ENCODE measurements at regions not wholly inside any gene's neighbourhood (a gene's known extent, or its start where the extent isn't known, plus 50 kb on each side); places are given as distances from the start of the nearest gene placed in this dataset.

DNA sequence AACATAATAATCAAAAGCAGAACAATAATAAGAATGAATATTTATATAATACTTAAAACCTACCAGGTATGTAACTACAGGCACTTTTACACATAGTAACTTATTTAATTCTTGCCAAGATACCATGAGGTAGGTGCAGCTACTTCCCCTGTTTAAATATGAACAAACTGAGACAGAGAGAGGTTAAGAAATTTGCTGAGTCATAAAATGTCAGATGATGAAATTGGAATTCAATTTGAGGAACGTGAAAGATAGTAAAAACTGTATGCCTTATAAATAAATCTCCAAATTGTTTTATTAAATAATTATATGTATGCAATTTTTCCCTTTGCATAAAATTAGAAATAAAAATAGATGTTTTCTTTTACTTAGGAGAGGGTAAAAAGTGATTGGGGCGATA lies 1103.3 kb upstream of the NRXN1 start:
- no peaks in the 10 kb centered on the region for H3K36me3 ChIP-seq (ENCODE audit: control insufficient read depth, insufficient read depth, low read length)
- no peaks in the 10 kb centered on the region for H3K4me1 ChIP-seq (ENCODE audit: control insufficient read depth, insufficient read depth, low read length)
- no peak for DNase-seq
- H3K4me3 ChIP-seq (ENCODE audit: low read length), result no peak overlapping the region
- H3K9me3 ChIP-seq (replicated peaks; ENCODE audit: control insufficient read depth, low read depth, low read length), result peaks cover 6% of the 10 kb centered on the region
- H3K27ac ChIP-seq (ENCODE audit: low read length), result no peak overlapping the region
- no peaks in the 10 kb centered on the region for H3K27me3 ChIP-seq (ENCODE audit: control insufficient read depth, insufficient read depth, low read length)
- WGBS (ENCODE audit: insufficient coverage), result no CpG with 5 or more reads among the region's 2 CpGs

DNA sequence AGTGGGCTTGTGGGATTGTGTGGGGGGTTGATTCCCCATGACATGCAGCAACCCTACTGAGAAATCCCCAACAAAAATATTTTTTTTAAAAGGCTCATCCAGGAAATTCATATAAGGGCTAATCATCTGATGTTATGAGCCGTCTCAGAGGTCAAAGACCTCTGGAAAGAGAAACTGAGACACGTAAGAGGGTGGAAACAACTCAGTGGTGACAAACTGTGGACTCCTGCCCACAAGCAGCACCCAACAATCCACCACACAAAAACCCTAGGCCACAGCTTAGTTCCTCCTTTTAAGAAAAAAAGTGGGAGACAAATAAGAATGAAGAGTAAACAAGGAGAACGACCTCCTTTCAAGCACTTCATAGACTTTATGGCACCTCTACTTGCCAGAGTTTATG lies 1096.1 kb upstream of the NRXN1 start:
- H3K27ac ChIP-seq (ENCODE audit: low read length), result no peak overlapping the region
- H3K4me1 ChIP-seq (ENCODE audit: control insufficient read depth, insufficient read depth, low read length), result no peaks in the 10 kb centered on the region
- no peak overlapping the region for H3K4me3 ChIP-seq (ENCODE audit: low read length)
- no peaks in the 10 kb centered on the region for H3K36me3 ChIP-seq (ENCODE audit: control insufficient read depth, insufficient read depth, low read length)
- DNase-seq, result no peak
- WGBS (ENCODE audit: insufficient coverage), result no CpG with 5 or more reads among the region's 3 CpGs
- no peaks in the 10 kb centered on the region for H3K27me3 ChIP-seq (ENCODE audit: control insufficient read depth, insufficient read depth, low read length)
- H3K9me3 ChIP-seq (replicated peaks; ENCODE audit: control insufficient read depth, low read depth, low read length), result peaks cover 6% of the 10 kb centered on the region

DNA sequence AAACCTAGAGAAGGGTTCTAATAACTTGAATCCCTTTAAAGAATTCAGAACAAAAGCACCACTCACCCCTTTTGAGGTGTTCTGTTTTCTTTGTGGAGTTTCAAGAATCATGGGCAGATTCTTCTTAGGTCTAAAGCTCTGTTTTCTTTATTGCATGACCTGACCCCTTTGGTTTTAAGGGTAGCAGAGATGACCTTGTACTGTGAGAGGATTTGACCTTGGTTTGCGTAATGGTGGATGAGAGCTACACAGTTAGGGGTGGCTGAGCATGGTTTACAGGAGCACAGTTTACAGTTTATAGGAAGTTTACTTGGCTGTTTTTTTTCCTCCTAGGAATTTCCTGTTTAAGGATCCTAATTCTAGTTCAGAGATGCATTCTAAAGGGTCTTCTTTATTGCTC lies 1095.6 kb upstream of the NRXN1 start:
- no peaks in the 10 kb centered on the region for H3K36me3 ChIP-seq (ENCODE audit: control insufficient read depth, insufficient read depth, low read length)
- H3K4me1 ChIP-seq (ENCODE audit: control insufficient read depth, insufficient read depth, low read length), result no peaks in the 10 kb centered on the region
- no peak overlapping the region for H3K4me3 ChIP-seq (ENCODE audit: low read length)
- H3K27me3 ChIP-seq (ENCODE audit: control insufficient read depth, insufficient read depth, low read length), result no peaks in the 10 kb centered on the region
- WGBS (ENCODE audit: insufficient coverage), result no CpG with 5 or more reads among the region's 1 CpG
- no peak for DNase-seq
- H3K27ac ChIP-seq (ENCODE audit: low read length), result no peak overlapping the region
- peaks cover 6% of the 10 kb centered on the region for H3K9me3 ChIP-seq (replicated peaks; ENCODE audit: control insufficient read depth, low read depth, low read length)

DNA sequence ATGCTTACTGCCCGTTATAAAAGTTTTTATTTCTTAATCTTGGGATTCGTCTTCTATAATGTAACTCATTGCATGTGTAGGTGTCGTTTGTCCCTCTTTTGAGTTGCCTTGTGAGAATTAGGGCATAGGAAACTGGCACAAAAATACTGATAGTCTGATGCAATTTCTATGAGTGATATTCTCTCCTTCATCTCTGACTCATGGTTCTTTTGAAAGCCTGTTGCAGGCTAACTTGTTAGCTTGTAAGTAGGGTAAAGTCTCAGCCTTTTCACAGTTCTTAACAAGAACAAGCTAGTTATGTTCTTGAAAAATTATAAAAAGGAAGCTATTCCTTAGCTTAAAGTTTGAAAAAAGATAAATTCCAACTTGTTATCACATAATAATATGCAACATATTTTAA lies 1085.4 kb upstream of the NRXN1 start:
- no peaks in the 10 kb centered on the region for H3K9me3 ChIP-seq (replicated peaks; ENCODE audit: control insufficient read depth, low read depth, low read length)
- H3K4me1 ChIP-seq (ENCODE audit: control insufficient read depth, insufficient read depth, low read length), result no peaks in the 10 kb centered on the region
- WGBS (ENCODE audit: insufficient coverage), result no CpG with 5 or more reads among the region's 3 CpGs
- no peak overlapping the region for H3K27ac ChIP-seq (ENCODE audit: low read length)
- H3K36me3 ChIP-seq (ENCODE audit: control insufficient read depth, insufficient read depth, low read length), result no peaks in the 10 kb centered on the region
- H3K4me3 ChIP-seq (ENCODE audit: low read length), result no peak overlapping the region
- DNase-seq, result no peak
- H3K27me3 ChIP-seq (ENCODE audit: control insufficient read depth, insufficient read depth, low read length), result no peaks in the 10 kb centered on the region

DNA sequence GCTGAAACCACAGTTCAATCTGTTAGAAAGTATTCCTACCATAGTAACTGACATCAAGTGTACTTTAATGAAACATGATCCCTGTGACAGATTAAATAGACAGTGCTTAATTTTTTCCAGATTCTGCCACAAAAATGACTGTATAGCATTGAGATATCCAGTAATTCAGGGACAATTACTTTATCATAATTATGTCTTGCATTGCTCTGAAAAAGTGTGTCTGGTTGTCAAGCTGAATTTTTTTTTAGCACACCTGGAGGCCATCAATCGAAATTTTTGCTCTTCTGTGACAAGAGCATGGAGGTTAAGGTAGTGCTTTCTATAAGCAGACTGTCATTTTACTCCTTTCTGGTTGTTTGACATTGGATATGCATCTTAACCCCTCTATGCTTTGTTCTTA lies 1083.8 kb upstream of the NRXN1 start:
- H3K4me3 ChIP-seq (ENCODE audit: low read length), result no peak overlapping the region
- no peaks in the 10 kb centered on the region for H3K9me3 ChIP-seq (replicated peaks; ENCODE audit: control insufficient read depth, low read depth, low read length)
- whole genome bisulfite sequencing (ENCODE audit: insufficient coverage), result no CpG with 5 or more reads among the region's 1 CpG
- no peaks in the 10 kb centered on the region for H3K36me3 ChIP-seq (ENCODE audit: control insufficient read depth, insufficient read depth, low read length)
- no peak for DNase-seq
- H3K27me3 ChIP-seq (ENCODE audit: control insufficient read depth, insufficient read depth, low read length), result no peaks in the 10 kb centered on the region
- no peaks in the 10 kb centered on the region for H3K4me1 ChIP-seq (ENCODE audit: control insufficient read depth, insufficient read depth, low read length)
- no peak overlapping the region for H3K27ac ChIP-seq (ENCODE audit: low read length)

DNA sequence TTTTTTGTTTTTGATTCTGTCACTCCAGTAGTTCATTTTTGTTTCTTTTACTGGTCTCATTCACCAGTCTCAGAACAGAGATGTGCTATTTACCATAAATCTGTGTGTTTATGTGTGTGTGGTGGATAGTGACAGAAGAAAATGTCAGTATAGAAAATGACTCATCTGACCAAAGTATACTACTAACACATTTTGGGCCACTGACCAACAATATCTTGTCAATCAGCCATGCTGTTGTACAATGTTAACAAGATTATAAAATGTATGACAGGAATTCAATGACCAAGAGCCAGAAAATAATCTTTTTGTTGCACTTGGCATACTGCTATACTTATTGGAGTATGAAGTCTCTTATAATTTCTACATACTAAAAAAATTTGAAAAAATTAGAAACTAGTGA lies 1081.4 kb upstream of the NRXN1 start:
- no peaks in the 10 kb centered on the region for H3K9me3 ChIP-seq (replicated peaks; ENCODE audit: control insufficient read depth, low read depth, low read length)
- H3K36me3 ChIP-seq (ENCODE audit: control insufficient read depth, insufficient read depth, low read length), result no peaks in the 10 kb centered on the region
- H3K4me1 ChIP-seq (ENCODE audit: control insufficient read depth, insufficient read depth, low read length), result no peaks in the 10 kb centered on the region
- H3K27me3 ChIP-seq (ENCODE audit: control insufficient read depth, insufficient read depth, low read length), result no peaks in the 10 kb centered on the region
- peak; percentile 21 for DNase-seq
- no peak overlapping the region for H3K27ac ChIP-seq (ENCODE audit: low read length)
- H3K4me3 ChIP-seq (ENCODE audit: low read length), result no peak overlapping the region

DNA sequence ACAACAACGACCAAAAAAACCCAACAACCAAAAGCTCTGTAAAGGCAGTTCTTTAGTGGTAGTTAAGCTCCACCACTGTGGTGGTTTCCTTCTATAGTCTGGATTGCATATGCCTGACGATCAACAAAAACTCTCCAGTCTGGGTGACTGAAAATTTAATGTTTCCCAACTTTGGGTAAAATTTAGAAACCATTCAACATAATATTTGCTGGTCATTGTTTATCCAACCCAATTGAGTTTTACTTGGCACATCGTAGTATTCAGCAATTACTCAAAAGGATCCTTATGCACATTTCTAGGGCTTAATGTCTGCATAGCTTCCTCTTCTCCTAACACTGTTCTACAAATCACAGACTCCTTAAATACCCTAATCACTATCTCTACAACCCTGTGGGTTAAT lies 1080.2 kb upstream of the NRXN1 start:
- Histone ChIP-seq H3K27me3 (ENCODE audit: control insufficient read depth, insufficient read depth, low read length) (no peaks in the 10 kb centered on the region), H3K4me1 (ENCODE audit: control insufficient read depth, insufficient read depth, low read length) (no peaks in the 10 kb centered on the region), H3K4me3 (ENCODE audit: low read length) (no peak overlapping the region), H3K27ac (ENCODE audit: low read length) (no peak overlapping the region), H3K9me3 (replicated peaks; ENCODE audit: control insufficient read depth, low read depth, low read length) (no peaks in the 10 kb centered on the region), H3K36me3 (ENCODE audit: control insufficient read depth, insufficient read depth, low read length) (no peaks in the 10 kb centered on the region)
- 100% methylated on average over 1 of the region's 3 CpGs for WGBS (ENCODE audit: insufficient coverage)
- no peak for DNase-seq

DNA sequence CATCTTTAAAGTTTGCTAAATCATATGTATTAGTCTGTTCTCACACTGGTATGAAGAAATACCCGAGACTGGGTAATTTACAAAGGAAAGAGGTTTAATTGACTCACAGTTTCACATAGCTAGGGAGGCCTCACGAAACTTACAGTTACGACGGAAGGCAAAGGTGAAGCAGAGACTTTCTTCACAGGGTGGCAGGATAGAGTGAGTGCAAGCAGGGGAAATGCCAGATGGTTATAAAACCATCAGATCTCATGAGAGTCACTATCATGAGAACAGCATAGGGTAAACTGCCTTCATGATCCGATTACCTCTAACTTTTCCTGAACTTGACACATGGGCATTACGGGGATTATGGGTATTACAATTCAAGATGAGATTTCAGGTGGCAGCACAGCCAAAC lies 1075.2 kb upstream of the NRXN1 start:
- H3K9me3 ChIP-seq (replicated peaks; ENCODE audit: control insufficient read depth, low read depth, low read length), result no peaks in the 10 kb centered on the region
- no peak overlapping the region for H3K27ac ChIP-seq (ENCODE audit: low read length)
- H3K36me3 ChIP-seq (ENCODE audit: control insufficient read depth, insufficient read depth, low read length), result no peaks in the 10 kb centered on the region
- H3K4me3 ChIP-seq (ENCODE audit: low read length), result no peak overlapping the region
- WGBS (ENCODE audit: insufficient coverage), result 78% methylated on average over 3 of the region's 6 CpGs
- H3K27me3 ChIP-seq (ENCODE audit: control insufficient read depth, insufficient read depth, low read length), result no peaks in the 10 kb centered on the region
- H3K4me1 ChIP-seq (ENCODE audit: control insufficient read depth, insufficient read depth, low read length), result no peaks in the 10 kb centered on the region
- DNase-seq, result no peak

DNA sequence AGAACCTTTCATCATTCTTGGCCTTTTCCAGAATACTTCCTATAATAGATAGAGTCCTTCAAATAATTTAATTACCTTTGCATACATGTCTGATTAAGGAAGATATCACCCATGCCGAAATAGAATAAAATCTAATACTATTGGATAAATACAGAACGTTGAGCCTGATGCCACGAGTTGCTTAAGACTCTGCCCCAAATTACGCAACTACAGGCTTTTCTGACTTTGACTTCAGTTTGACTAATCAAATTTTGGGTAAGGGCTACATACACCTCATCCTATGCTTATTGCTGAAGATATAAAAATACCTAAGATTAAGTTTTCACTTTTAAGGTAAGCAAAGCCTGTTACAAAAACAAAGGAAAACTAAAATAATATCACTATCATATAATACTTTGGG lies 1065.1 kb upstream of the NRXN1 start:
- no peak overlapping the region for H3K4me3 ChIP-seq (ENCODE audit: low read length)
- no peaks in the 10 kb centered on the region for H3K9me3 ChIP-seq (replicated peaks; ENCODE audit: control insufficient read depth, low read depth, low read length)
- no peaks in the 10 kb centered on the region for H3K27me3 ChIP-seq (ENCODE audit: control insufficient read depth, insufficient read depth, low read length)
- DNase-seq, result no peak
- no peak overlapping the region for H3K27ac ChIP-seq (ENCODE audit: low read length)
- H3K36me3 ChIP-seq (ENCODE audit: control insufficient read depth, insufficient read depth, low read length), result no peaks in the 10 kb centered on the region
- WGBS (ENCODE audit: insufficient coverage), result no CpG with 5 or more reads among the region's 4 CpGs
- H3K4me1 ChIP-seq (ENCODE audit: control insufficient read depth, insufficient read depth, low read length), result no peaks in the 10 kb centered on the region

DNA sequence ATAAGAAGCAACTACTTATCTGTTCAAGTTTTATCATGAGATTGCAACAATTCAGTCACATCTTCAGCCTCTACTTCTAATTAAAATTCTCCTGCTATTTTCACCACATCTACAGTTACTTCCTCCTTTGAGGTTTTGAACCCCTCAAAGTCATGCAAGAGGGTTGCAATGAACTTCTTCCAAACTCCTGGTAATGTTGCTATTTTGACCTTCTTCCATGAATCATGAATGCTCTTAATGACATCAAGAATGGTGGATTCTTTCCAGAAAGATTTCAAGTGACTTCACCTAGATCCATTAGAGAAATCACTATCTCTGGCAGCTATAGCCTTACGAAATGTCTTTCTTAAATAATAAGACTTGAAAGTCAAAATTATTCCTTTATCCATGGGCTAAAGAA lies 1052.8 kb upstream of the NRXN1 start:
- WGBS (ENCODE audit: insufficient coverage), result no CpG with 5 or more reads among the region's 1 CpG
- Histone ChIP-seq H3K27me3 (ENCODE audit: control insufficient read depth, insufficient read depth, low read length) (no peaks in the 10 kb centered on the region), H3K4me3 (ENCODE audit: low read length) (no peak overlapping the region), H3K9me3 (replicated peaks; ENCODE audit: control insufficient read depth, low read depth, low read length) (no peaks in the 10 kb centered on the region), H3K36me3 (ENCODE audit: control insufficient read depth, insufficient read depth, low read length) (no peaks in the 10 kb centered on the region), H3K4me1 (ENCODE audit: control insufficient read depth, insufficient read depth, low read length) (no peaks in the 10 kb centered on the region), H3K27ac (ENCODE audit: low read length) (no peak overlapping the region)
- DNase-seq, result no peak

DNA sequence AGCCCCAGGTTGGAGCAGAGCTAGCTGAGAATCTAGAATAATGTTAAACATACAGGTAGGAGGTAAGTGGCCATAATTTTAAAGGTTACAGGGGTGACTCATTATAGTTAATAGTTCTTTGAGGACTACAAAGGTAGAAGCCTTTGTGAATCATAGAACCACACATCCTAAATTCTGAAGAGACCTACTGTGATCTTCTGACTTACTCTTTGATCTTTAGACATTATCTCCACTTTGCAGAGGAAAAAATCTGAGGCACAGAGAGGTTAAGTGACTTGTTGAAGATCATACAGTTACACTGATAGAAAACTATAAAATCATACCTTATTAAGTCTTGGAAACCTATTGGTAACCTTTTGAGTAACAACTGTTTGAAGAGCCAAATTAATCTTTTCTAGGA lies 1051.3 kb upstream of the NRXN1 start:
- Histone ChIP-seq H3K9me3 (replicated peaks; ENCODE audit: control insufficient read depth, low read depth, low read length) (no peaks in the 10 kb centered on the region), H3K36me3 (ENCODE audit: control insufficient read depth, insufficient read depth, low read length) (no peaks in the 10 kb centered on the region), H3K4me3 (ENCODE audit: low read length) (no peak overlapping the region), H3K27me3 (ENCODE audit: control insufficient read depth, insufficient read depth, low read length) (no peaks in the 10 kb centered on the region), H3K4me1 (ENCODE audit: control insufficient read depth, insufficient read depth, low read length) (no peaks in the 10 kb centered on the region), H3K27ac (ENCODE audit: low read length) (no peak overlapping the region)
- DNase-seq, result no peak

Data from muscle of leg (tissue), 3 donors.